ENCODE measurements at regions not wholly inside any gene's neighbourhood (a gene's known extent, or its start where the extent isn't known, plus 50 kb on each side); places are given as distances from the start of the nearest gene placed in this dataset.

GRCh38 chr16:25370541-25370940 is 112.9 kb upstream of the ZKSCAN2 start:
- RAD21 ChIA-PET (ENCODE audit: low non-redundant PET in 1 of 2, low total read pairs in 2 of 2, uncharacterized antibody in 2 of 2, unreplicated experiment in 2 of 2): no interaction called here
- Histone ChIP-seq H3K27ac (ENCODE audit: low read depth, low read length) (no peak overlapping the region), H4K20me1 (ENCODE audit: insufficient read depth) (no peaks in the 10 kb centered on the region), H3K9me3 (ENCODE audit: control insufficient read depth in 1 of 2, insufficient read depth in 1 of 2, low read depth in 1 of 2, low read length in 2 of 2) (no peaks in the 10 kb centered on the region), H3K79me2 (ENCODE audit: insufficient read depth, low read length) (no peaks in the 10 kb centered on the region), H2AFZ (ENCODE audit: low read depth, low read length, poor library complexity, severe bottlenecking) (no peak overlapping the region), H3K27me3 (ENCODE audit: insufficient read depth, low read length) (peaks cover 1% of the 10 kb centered on the region; the same call in 1 of the 2 replicates), H3K4me2 (ENCODE audit: low read length) (no peak overlapping the region), H3K9ac (ENCODE audit: low read length) (no peak overlapping the region), H3K4me3 (replicated peaks in 1 of 2; ENCODE audit: low read depth in 1 of 2, low read length in 2 of 2) (no peak overlapping the region), H3K9me2 (ENCODE audit: insufficient read depth) (no peaks in the 10 kb centered on the region), H3K36me3 (ENCODE audit: control insufficient read depth in 1 of 2, insufficient read depth in 2 of 2, low read length in 2 of 2) (no peaks in the 10 kb centered on the region), H3K4me1 (ENCODE audit: control insufficient read depth in 1 of 2, insufficient read depth in 2 of 2, low read length in 2 of 2) (no peaks in the 10 kb centered on the region)
- no peak for TF ChIP-seq MAX (IDR thresholded peaks at IDR 0.05)
- no peak for TF ChIP-seq RAD21 (IDR thresholded peaks at IDR 0.05; ENCODE audit: low read depth)
- TF ChIP-seq ZFX (IDR thresholded peaks at IDR 0.05): no peak
- no peak for TF ChIP-seq TCF7L2 (IDR thresholded peaks at IDR 0.05; ENCODE audit: borderline replicate concordance, extremely low read depth, insufficient read depth, insufficient read length)
- TF ChIP-seq EZH2phosphoT487 (IDR thresholded peaks at IDR 0.05; ENCODE audit: borderline replicate concordance): no peak
- TF ChIP-seq YY1 (IDR thresholded peaks at IDR 0.05; ENCODE audit: extremely low read depth, insufficient replicate concordance, low read depth, low read length): no peak
- TF ChIP-seq REST (IDR thresholded peaks at IDR 0.05; ENCODE audit: low read depth): no peak
- no peak for TF ChIP-seq ELF1 (IDR thresholded peaks at IDR 0.05; ENCODE audit: borderline replicate concordance, low read depth)
- no peak for TF ChIP-seq POLR2A (IDR thresholded peaks at IDR 0.05; ENCODE audit: borderline replicate concordance, extremely low read depth, insufficient read depth, insufficient read length)
- no peak for TF ChIP-seq JUND (IDR thresholded peaks at IDR 0.05)
- TF ChIP-seq ZNF274 (IDR thresholded peaks at IDR 0.05; ENCODE audit: low read depth, low read length): no peak
- no peak for TF ChIP-seq FOSL1 (IDR thresholded peaks at IDR 0.05; ENCODE audit: low read depth)
- no peak for TF ChIP-seq SP1 (IDR thresholded peaks at IDR 0.05; ENCODE audit: low read depth)
- no peak for TF ChIP-seq POLR2AphosphoS5 (IDR thresholded peaks at IDR 0.05; ENCODE audit: low read depth, low read length)
- BruUV-seq (replicated peaks): no TSS peak
- POLR2A ChIA-PET: no interaction called here
- intact Hi-C loops (cut with micrococcal nuclease): no loop called here
- no peak for ATAC-seq
- CTCF ChIA-PET: no interaction called here
- DNase-seq (ENCODE audit: low read depth, low spot score): no peak

Measured in HCT116 (cell line).